Middle frontal gyrus (tissue), 1 donor: ENCODE measurements at regions not wholly inside any gene's neighbourhood (a gene's known extent, or its start where the extent isn't known, plus 50 kb on each side); places are given as distances from the start of the nearest gene placed in this dataset.
"Not testable (repeated sequence)": the region's sequence is repeated elsewhere in the genome, so short reads cannot be mapped to it uniquely, and the experiment has no call there.

ENCODE experiments used
- DNase-seq: peaks from one replicate; pipeline ENCODE4 v3.0.0-alpha.2; 2015; ENCODE audit warnings: low spot score; ENCODE audit errors: extremely low spot score

DNA sequence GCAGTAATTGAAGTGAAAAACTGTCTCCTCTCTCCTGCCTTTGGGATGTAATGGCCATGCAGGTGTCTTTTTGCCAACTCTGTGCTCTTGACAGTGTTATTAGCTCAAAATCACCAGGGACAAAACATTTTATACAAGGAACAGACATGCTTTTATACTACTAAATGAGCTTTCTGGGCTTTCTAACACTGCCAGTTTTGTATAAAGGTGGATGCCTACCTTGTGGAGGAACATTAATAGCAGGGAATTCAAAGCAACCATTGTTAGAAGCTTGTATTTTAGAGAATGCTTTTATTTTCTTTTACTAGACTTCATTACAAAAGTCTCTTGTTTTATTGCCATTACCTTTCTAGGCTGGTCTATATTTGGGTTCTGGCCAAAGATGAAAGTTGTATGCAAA, 54.7 kb upstream of the ARSJ start:
- DNase-seq, result no peak

GRCh38 chr4:114036426-114036825, 57.0 kb upstream of the ARSJ start:
- DNase-seq, result no peak

GRCh38 chr4:114036864-114037263, 57.4 kb upstream of the ARSJ start:
- DNase-seq, result no peak

- DNase-seq, result no peak
Measured at GRCh38 chr4:114037988-114038387, 58.5 kb upstream of the ARSJ start.

DNA sequence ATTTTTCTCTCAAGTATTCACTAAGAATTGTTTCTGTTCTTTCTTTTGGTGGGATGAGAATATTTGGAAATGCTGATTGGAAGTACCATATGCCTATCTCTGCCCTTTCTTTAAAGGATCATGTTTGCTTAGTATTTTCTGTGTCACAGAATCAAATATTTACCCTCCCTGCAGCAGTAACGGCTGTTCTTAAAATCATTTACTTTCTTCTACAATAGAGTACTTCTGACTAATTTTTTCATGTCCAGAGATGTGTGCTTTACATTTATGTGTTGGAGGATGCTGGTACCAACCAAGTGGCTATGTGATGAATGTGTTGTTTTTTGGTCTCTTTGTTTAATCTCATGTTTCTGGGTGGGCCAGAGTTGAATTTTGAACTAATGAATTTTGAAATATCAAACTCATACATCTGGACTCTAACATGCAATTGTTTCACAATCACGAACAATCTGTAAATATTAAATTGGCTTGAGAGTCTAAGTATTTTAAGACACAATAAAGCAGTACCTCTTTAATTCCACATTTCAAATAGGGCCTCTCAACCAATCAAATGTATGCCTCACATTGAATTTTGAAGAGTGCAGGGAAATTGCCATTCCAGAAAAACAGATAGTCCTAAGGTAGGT, 59.4 kb upstream of the ARSJ start:
- no peak for DNase-seq

DNA sequence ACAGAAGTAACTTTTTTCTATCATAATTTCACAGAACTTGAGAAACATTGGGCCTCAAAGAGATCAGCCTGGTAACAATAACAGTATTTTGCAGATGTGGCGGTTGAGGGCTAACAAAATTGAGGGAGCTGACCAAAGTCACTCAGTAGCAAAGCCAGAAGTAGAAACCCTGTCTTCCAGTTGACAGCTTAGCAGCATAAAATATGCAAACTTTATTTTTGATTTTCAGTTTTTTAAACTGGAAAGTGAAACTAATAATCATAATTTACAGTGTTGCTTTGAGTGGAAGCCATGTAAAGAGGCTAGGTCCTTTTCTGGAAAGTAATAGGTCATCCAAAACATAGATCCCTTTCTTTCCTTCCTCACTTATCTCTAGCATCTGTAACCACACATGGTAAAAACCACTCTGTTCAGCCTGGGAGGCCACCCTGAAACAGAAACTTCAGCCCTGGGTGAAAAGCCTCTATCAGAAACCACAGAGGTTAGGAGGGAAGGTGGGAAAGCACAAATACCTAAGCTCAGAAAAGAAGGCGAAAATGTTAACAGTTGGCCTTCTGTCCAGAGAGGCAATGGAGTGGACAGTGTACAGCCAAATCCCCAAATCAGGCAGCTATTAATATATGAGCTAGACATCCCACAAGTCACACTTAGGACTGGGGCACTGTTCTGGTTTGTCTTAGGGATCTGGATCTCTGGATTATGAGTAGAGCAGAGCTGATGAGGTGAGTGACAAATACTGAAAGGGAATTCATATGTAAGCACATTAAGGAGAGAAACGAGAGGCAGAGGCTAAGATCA, 61.1 kb upstream of the ARSJ start:
- no peak for DNase-seq

GRCh38 chr4:114041117-114041475, 61.6 kb upstream of the ARSJ start:
- DNase-seq, result no peak

DNA sequence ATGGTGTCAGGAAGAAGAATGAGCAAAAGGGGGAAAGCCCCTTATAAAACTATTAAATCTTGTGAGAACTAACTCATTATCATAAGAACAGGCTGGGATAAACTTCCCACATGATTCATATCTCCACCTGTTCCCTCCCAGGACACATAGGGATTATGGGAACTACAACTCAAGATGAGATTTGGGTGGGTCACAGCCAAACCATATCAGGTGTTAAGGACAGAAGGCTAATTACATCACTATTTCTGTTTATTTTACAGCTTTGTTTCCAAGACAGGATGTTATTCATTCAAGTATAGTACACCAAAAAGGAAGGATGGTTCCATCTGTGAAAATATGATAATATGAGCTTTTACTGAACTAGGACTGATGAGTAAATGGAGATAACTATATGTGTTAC, 63.7 kb upstream of the ARSJ start:
- DNase-seq, result no peak

DNA sequence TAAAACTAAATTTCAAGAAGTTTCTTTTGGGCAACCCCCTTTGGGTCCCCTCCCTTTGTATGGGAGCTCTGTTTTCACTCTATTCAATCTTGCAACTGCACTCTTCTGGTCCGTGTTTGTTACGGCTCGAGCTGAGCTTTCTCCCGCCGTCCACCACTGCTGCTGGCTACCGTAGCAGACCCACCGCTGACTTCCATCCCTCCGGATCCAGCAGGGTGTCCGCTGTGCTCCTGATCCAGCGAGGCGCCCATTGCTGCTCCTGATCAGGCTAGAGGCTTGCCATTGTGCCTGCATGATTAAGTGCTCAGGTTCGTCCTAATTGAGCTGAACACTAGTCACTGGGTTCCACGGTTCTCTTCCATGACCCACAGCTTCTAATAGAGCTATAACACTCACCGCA, 64.9 kb upstream of the ARSJ start:
- DNase-seq, result not testable (repeated sequence)

DNA sequence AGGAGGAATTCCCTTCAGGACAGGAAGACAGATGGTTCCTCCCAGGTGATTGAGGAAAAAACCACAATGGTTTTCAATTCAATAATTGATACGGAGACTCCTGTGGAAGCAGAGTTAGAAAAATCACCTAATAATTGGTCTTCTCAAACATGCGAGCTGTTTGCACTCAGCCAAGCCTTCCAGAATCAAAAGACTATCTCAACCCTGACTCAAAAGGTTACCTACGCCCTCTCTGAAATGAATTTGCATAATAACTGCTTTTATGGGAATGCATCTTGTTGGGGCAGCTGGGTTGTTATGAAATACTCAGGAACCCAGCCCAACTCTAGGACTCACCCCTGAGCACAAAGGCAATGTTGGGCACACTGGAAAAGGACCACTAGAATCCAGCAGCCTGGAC, 66.9 kb upstream of the ARSJ start:
- no peak for DNase-seq

DNA sequence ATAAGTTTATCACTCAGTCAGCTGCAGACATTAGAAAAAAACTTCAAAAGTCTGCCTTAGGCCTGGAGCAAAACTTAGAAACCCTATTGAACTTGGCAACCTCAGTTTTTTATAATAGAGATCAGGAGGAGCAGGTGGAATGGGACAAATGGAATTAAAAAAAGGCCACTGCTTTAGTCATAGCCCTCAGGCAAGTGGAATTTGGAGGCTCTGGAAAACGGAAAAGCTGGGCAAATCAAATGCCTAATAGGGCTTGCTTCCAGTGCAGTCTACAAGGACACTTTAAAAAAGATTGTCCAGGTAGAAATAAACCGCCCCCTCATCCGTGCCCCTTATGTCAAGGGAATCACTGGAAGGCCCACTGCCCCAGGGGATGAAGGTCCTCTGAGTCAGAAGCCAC, 68.7 kb upstream of the ARSJ start:
- DNase-seq, result not testable (repeated sequence)

DNA sequence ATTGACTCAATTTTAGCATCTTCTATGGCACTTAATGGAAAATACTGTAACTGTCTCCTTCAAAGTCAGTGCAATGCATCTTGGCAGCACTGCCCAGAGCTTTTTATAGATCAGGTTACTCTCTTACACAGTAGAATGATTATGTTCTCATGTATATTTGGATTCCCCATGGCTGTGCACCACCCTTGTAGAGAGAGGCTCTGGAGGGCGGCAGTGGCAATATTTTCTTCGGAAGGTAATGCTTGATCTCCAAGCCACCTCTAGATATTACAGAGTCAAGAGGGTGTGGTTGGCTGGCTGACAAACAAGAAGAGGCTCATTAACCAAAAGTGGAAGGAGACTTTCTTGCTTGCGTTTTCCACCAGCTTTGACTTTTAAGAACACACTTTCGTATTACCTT, 72.8 kb upstream of the ARSJ start:
- DNase-seq, result no peak

DNA sequence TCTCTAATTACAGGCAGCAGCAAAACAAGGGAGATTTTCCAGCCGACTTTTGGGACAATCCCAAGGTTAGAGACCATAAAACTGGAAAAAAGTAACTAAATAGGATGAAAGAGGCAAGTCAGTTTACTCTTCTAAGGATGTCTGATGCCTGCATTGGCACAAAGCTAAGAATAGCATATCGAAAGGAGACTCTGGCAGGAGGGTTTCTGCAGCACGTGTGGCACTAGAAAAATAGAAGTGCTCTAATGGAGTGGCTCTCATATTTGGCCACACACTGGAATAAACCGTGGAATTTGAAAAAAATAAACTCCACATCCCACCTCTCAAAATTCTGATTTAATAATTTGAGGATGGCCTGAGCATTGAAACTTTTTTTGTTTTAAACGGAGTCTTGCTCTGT, 77.2 kb upstream of the ARSJ start:
- no peak for DNase-seq

DNA sequence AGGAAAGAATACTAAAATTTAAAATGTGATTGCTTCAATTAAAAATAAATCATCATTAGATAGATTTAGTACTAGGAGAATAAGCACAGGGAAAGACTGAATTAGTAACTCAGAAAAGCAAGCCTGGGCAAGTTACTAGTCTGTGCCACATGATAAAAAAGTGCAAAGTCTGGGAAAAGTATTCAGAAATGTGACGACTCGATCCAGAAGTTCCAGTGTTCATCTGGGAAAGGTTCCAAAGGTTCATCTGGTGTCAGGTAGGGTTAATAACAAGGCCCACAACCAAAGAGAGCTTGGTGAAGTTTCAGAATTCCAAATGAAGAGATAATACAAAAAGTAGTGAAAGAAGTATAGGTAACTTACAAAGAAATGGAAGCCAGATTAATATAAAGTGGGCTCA, 78.3 kb upstream of the ARSJ start:
- no peak for DNase-seq

DNA sequence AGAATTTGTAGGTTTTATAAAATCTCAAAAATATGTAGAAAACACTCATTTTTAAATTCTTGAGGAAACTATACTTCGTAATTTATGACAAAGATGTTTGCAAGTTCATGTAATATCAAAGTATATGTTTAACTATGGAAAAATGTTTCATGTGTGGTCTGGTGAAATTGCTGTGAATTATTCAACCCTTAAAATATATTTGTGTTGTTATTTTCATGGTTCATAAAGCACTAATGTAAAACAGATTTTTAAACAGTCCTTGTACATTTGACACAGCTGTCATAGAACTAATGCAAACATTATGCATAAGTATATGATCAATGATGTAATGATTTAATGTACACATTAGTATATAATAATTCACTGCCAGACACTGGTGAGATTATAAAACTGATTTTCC, 83.1 kb upstream of the ARSJ start:
- DNase-seq, result no peak

DNA sequence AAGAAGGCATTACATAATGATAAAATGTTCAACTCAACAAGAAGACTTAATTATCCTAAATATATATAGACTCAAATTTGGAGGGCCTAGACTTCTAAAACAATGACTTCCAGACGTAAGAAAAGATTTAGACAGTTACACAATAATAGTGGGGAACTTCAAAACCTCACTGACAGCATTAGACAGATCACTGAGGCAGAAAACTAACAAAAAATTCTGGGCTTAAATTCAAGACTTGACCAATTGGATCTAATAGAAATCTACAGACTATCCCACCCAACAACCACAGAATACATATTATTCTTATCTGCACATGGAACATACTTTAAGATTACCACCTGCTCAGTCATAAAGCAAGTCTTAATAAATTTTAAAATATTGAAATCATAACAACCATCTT, 93.3 kb upstream of the ARSJ start:
- DNase-seq, result no peak

GRCh38 chr4:114076899-114077570, 97.6 kb upstream of the ARSJ start:
- no peak for DNase-seq

- no peak for DNase-seq
Measured at GRCh38 chr4:114077610-114078009, 98.2 kb upstream of the ARSJ start.

DNA sequence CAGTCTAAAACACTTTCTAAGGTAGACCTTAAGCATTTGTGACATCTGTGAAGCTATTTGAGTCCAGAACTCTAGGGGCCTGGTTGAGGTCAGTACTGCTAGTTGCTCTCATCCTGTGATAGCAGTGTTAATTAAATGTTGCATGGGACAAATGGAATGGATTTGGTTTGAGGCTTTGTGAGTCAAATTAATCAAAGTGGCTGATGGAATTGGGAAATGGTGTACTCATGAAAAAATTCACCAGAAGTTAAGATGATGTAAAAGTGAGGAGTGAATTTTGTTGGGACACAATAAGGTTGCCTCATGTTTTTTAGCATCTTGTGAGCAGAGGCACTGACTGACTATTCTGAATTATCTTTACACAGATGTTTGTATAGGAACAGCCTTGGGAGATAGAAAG, 99.2 kb upstream of the ARSJ start:
- DNase-seq, result no peak

GRCh38 chr4:114081783-114082182, 102.3 kb upstream of the ARSJ start:
- DNase-seq, result no peak

DNA sequence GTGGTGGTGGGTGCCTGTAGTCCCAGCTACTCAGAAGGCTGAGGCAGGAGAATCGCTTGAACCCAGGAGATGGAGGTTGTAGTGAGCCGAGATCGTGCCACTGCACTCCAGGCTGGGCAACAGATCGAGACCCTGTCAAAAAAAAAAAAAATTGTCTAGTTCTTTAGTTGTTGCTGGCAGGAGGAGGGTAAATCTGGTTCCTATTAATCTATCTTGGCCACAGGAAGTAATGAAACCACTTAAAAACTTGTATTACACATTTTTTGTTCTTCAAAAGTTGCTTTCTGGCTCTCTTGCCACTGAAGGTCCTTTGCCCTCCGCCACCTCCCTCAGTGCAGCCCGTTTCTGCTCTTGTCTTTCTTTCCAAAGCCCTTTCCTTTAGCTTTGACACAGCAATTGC, 102.9 kb upstream of the ARSJ start:
- DNase-seq, result no peak

DNA sequence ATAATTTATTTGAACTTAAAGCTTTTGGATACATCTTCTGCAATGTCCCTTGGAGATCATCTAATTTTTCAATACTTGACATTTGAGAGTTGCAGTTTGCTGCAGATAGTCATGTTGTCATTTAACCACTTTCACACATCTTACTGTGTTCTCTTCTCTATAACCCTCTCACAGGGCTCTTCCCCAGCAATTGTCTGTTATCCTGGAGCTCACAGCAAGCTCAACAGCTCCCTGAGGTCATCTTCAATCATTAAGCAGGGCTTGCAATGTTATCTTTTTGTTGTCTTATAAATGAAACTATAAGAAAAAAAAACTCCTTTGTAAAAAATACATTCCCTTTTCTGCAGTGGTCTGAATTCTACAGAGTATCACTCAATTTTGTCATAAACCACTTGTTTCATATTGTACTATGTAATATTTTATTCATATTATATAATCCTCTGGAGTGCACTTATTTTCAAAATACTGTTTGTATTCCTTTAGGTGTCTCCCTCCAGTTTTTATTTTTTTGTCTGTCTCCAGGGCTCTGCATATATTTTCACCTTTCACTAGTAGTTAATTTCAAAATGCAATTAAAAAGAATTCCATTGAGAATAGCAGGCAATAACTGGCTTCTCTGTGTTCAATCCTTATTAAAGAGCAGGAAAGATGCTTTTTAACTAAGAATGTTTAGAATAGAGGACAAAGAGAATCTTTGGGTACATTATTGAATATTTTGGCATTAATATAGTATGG, 106.3 kb upstream of the ARSJ start:
- no peak for DNase-seq
